ENCODE measurements at regions not wholly inside any gene's neighbourhood (a gene's known extent, or its start where the extent isn't known, plus 50 kb on each side); places are given as distances from the start of the nearest gene placed in this dataset.

DNA sequence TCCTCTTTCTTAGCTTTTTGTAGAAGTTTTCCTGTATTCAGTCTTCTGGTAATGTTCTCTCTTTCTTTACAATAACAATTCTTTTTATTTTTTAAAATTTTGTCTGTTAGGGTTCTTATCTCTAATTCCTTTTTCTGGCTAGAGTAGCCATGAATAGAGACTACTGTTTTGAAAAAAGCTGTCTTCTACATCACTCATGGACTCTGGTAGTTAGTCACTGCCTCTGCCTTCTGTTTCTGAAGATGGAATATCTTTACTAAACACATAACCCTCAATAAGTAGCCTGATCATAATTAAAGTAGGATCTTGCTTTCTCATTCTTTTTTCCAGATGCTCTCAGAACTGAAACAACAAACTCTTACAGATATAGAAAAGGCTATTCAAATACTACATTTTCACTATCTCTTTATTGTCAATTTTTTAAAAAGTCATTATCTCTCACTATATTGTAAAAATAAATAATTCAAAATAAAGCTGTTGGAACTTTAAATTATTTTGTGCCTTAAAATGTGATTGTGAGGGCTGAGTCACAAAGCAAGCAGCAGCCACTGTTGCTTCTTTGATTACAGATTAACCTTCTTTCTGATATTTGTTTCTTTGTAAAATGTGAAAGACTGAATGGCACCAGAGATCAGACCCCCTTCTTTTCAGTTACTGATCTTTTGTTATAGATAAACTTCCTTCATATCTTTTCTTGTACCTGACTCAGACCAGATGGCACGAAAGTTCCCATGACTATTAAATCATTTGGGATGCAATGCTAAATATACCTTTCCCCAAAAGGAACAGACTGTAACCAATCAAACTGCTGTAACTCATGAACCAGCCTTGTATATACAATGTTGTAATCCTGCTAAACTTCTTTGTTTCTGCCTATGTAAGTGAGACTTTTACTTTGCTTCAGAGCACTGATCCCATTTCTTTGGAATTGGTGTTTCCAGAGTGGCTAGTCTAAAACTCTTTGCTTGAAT is 1159.5 kb downstream of the IGSF11 start:
- no peak for DNase-seq

DNA sequence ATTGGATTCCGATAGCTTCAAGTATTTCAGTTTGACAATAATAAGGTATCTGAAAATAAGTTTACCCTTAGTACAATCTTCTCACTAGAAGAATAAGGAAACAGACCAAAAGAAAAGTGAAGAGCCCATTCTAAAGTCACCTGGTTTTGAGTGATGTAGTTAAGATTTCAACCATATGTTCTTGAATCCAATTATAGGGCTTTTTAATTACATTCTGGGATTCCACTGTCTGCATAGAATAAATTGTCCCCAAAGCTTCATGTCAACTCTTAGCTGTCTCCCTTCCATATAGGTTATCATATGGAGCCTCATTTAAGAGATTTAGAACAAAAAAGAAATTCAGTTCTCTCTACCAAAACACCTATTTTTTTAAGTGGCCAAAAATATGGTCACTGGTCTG is 1158.8 kb downstream of the IGSF11 start:
- no peak for DNase-seq

DNA sequence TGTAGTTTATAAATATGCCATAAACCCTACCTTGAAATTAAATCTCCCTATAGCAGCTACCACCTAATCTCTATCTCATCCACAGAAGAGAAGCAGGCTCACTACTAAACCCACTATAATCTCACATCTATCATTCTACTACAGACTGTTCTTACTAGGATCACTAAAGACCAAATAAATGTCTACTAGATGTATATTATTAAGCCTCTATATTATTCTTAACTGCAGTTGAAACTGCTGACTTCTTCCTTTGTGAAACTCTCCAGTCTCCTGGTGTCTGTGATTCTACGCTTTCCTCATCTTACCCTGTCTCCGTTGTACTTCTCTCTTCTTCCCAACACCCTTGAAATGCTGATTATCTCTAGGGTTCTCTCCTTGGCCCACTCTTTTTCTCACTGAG is 1154.0 kb downstream of the IGSF11 start:
- no peak for DNase-seq

DNA sequence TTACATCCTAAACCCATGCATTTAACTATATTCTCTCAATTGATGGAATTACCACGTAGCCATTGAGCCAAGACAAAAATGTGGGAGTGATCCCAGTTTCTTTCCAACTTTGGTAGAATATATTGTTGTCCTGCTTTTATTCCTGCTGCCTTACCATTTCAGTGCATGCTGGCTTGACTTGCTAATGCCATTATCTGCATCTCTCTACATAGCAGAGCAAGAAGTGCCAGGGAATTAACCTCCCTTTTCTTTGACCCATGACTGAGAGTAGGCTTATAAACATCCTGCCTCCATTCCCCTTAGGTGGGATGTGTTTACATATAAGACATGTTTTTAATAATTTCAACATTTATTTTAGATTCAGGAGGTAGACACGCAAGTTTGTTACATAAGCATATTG is 1153.4 kb downstream of the IGSF11 start:
- no peak for DNase-seq

DNA sequence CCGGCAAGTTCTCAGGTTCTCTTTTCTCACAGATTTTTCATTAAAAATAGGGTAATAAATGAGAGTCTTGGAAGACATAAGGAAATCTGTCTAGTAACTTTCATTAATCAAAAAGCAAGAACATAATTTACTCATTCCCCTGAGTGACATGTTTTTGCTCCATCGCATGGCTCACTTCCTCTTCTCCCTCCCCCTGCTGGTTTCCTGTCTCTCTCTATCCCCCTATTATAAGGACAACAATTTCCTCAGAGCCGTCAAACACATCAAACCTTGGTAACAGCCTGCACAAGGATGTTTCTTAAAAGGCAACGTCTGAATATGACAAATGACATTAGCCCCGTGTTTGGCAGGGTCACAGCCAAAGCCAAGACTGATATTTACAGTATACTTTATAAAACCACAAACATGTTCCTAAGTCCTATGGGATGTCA is 1149.6 kb downstream of the IGSF11 start:
- DNase-seq: no peak

DNA sequence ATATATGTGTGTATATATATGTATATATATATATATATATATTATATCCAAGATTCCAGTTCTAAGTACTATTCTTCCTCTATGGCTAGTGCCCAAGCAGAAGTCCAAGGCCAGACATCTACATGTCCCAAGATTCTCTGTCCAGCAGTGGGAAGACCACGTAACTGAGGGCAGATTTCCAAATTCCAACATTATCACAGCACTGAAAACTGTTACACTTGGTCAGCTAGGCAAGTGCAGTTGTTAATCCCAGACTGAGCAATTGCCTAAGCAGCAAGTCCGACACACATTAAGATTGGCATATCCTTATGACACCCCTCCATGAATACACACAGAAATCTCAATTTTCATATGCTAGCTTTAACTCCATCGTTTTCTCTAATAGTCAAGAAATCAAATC is 1148.5 kb downstream of the IGSF11 start:
- no peak for DNase-seq

DNA sequence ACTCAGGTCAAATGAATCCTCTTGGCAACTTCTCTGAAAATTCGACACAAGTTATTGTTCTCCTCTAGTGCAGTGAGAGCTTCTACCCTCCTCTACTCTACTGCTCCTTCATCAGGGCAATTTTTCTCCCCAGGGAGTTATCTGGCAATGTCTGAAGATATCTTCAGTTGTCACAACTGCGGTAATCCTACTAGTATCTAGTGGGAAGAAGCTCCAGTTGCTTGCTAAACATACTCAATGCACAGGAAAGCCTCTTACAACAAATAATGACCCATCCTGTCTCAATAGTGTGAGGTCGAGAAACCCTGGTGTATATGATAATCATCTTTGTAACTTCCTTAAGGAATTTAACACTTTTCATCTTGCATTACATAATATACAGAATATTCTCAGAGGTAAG is 1147.6 kb downstream of the IGSF11 start:
- DNase-seq: no peak

DNA sequence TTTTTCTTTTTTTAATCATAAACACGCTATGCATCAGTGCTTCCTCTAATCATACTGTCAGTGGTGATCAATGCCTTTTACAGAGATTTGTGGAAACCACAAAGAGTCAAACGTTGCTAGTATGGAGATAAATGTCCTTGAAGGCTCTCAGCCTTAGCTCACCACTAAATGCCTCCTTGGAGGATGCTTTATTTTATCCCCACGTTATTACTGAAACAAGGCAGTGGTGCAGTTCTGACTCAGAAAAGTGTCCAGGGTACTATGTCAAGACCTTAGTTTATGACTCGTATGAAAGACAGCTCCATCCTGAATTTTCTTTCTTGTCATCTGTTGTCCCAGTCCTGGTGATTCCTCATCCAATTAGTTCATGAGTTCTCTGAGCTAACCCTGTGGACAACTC is 1146.7 kb downstream of the IGSF11 start:
- DNase-seq: no peak

DNA sequence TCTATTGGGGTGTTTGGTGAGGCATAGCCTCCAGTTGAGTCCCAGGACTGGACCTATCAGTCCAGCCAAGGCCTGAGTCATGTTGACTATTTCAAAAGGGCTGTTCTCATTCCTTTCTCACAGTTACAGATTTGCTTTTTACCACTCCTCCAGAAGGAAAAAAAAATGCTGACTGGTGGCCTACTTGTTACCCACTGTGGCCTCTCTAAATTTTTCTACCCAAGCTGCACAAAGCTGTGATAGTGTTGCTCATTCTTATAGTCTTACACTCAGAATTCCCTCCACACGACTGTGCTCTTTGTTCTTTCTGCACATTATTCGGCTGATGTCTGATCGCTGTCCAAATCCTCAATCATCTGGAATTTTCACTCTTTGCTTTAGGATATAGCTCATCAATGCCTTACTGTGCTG is 1142.2 kb downstream of the IGSF11 start:
- no peak for DNase-seq

DNA sequence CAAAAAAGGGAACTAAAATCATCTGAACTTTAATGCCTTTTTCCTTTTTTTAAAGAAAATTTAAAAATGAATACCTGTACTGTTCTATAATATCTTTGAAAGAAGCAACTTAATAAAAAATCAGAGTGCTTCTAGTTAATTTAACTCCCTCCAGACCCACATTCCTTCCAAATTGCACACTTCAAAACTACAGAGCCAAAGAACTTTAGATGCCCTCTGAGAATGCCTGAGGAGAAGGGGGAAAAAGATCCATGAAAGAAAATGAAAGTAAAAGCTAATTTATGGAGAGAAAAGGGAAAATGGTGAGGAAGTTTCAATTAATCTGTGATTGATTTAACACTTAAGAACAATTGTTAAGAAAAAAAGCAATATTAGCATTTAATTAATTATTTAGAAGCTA is 1141.6 kb downstream of the IGSF11 start:
- no peak for DNase-seq

DNA sequence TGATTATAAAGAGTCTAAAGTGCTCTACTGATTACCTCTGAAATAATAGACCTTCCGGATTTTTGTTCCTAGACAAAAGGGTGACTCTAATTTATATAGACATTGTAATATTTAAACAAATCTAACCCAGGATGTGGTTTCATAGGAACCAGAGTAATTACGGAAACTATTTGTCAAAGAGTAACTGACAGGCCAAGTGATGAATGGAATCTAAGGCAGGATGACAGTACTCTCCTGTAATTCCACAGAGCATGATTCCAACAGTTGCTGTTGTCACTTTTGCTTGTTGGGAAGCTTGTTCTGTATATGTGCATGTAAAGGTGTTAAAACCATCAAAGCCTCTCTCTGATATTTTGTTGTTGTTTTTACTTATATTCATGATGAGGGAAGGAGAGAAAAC is 1141.0 kb downstream of the IGSF11 start:
- DNase-seq: peak; percentile 77

DNA sequence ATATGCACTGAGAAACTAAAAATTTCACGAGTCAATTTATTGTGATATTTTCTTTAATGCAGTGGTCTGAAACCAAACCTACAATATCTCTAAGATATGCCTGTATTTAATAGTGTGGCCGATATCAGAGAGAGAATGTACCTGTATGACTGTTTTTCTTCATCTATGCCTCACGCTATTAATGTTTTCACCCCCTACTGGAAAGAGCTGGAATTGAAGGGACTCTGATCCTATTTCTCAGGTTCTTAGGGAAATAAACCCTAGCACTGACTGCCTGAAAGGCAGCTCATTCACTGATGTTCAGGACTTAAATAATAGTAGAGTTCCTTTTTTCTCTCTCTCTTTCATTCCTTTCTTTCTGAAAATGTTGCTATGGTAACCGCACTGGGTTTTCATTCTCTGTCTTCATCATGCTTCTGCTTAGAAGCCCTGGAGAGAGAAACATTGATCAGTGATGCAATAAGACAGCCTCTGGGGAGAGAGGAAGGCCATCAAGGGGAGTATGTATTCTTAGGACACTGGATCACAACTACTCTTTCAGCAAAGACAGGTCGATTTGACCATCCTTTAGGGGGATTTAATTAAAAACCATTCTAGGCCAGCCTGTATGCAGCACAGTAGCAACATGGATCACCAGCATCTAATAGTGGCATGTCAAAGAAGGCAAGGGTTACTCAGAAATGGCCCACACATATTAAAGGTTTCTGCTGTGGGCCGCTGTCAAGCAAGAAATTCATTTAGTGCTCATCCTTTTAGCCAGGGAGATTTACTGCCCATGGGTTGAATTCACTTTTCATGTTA is 1135.7 kb downstream of the IGSF11 start:
- DNase-seq: no peak

DNA sequence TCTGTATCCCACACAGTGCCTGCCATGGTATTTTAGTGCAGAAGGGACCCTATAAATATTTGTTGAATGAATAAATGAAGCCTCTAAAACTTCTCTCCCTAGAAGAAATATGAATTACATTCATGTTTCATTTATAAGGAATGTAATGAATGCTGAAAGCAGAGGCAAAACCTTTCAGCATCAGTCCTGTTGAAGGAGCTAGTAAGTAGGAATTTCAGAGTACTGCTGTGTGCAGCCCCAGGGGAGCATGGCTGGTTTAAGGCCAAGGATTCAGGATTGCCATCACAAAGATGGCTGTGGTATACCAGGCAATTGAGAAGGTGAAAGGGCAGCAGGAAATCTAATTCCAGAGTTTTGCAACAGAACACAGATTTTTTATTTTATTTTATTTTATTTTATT is 1131.4 kb downstream of the IGSF11 start:
- DNase-seq: no peak

DNA sequence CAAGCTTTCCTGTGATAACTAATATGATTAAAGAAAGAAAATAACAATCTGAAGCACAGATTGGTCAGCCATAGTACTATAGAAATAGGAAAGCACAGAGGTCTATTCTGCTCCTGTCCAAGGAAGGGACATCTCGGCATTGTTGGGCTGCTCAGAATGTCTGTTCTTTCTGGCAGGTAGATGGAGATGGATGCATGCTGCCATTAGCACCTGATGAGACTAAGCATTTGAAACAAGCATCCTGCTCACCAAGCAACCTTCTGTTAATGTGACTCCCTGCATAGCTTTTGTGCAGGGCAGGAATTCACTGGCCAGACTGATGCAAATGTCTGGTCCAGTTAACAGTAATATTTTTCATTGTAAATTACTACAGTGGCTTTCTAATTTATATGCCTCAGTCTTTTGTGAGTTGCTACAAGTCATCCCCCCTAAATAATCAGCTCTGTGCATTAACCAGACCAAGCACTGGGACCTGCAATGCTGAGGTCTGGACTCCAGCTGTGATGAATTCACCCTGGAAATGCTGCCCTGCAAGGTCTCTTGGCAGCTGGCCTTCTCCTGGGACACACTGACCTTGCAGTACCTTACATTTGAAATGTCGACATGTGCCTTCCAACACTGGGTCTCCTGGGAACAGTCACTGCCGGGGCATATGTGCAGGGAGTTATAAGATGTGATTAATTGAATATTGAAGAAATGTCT is 1123.7 kb downstream of the IGSF11 start:
- peak; percentile 29 for DNase-seq

DNA sequence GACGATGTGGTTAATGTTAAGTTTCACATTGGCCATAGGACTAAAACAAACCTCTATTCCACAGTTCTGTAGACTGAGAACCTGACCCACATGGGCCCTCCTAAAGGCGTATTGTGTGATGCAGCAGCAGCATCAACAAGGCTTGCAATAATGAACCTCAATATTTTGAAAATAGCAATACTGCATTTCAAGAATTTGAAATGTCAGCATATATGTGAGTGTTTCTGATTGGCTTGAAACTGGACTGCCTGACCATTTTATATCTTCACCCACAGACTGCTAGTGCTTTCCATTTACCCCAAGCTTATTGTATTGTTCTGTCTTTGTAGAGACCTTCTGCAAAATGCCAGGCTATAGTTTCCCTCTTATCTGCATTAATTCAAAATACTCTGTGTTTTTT is 1122.3 kb downstream of the IGSF11 start:
- DNase-seq: no peak

DNA sequence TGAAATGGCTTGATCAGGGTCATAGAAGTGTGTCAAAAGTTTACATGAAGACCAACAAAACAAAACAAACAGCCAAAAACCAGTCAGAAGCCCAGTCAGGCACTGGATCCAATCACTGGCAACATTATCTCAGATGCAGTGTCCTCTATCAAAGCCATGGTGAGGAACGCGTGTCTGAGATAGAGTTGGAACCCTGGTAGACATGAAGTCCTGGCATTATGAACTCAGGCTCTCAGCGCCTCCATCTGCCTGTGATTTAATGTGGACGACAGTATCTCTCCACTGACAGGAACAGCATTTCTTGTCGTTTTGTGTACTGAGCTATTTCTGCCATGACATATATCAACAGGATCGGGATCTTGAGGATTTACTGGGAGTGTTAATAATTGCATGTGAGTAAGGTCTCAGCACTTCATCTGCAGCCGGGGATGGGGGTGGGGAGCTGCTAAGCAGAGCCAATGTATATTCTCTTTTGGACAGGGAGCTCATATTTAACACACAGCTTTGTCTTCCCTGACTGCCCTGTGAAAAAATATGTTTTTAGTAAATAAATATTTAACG is 1120.0 kb downstream of the IGSF11 start:
- DNase-seq: peak; percentile 76

DNA sequence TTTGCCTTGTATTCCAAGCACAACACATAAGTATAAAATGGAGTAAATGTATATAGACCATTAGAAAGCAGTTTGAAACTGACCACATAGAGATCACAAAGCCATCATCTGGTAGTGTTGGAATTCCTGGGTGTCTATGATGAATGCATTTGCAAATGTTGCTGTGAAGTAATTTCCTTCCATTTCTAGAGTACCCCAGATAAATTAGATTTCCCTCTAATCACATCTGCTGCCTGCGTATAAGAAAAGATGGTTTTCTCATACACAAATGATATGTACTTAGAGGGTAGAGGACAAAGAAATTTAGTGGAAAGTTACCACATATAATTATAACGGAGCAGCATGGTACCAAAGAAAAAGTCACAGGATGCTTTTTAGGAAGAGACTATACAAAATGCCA is 1117.8 kb downstream of the IGSF11 start:
- DNase-seq: no peak

DNA sequence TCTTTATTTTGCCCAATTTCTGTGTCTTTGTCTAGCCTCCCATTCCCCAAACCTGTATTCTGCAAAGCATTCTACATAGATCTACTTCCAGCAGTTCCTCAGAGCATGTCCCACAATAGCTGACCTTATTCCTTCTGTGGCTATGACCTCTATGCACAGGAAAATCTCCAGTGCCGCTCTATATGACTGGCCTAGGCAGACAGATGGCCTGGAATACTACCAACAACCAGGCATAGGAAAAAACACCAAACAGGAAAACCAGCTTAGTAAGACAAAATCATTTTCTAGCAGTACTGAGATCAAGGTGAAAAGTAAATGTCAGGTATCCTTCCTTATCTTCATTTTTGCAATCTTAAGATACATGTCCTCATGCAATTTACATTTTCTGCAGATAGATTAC is 1115.0 kb downstream of the IGSF11 start:
- DNase-seq: no peak

DNA sequence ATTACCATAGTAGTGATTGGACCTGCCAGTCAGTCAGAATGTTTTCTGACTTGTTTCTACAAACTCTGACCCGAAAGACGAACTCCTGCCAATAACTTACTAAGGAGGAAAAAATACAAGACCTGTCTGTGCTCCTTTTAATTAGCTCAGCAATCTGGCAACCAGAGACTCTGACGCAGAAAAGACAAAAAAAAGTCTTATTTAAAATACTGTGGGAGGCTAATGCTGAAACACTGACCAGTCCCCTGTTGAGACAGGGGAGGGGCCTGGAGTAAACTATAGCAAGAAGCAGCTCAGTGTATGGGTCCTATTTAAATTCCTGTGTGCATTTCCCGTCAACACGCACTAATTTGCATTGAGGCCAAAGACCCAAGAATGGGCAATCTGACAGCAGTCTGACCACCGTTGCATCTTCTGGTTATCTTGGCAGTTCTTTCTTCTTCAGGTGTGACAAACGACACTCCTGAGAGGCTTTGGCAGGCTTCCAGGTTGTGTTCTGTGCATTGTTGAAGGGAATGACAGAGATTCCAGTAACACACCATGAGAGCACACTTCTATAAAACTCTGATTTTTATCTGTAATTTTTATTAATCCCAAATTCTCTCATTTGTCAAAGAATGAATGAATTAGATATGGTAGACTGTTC is 1114.3 kb downstream of the IGSF11 start:
- no peak for DNase-seq

DNA sequence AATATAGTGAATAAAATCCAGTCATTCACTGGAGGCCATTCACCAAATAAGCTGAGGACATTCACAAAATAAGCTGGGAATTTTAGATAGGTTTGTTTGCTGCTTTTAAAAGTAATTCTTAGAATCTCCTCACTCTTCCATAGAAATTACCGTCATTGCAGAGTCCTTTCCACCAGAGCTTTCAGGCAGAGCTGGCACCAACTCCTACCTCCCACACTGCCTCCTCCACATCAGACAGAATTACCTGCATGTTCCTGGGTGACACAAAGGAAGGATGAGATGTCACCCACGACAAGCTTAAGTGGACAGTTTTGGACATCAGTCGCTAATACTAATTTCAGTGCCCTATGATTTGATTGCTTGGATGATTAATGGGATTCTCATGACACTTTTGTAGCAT is 1113.2 kb downstream of the IGSF11 start:
- DNase-seq: no peak

DNA sequence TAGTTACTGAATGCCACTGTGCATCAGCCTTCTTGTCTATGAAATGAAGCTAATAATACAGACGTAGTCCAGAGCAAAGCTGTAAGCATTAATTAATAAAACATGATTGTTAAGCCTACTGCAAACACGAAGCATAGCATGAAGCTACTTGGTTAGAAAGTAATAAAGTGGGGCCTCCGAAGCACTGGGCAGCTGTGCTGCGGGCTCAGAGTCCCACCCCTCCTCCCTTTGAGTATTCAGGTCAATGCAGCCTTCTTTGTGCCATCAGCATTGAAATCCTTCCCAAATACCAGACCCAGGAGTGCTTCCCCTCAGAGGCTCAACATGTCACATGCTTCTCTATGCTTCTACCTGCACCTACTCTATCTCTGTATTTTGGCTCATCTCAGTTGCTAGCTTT is 1112.6 kb downstream of the IGSF11 start:
- DNase-seq: no peak

DNA sequence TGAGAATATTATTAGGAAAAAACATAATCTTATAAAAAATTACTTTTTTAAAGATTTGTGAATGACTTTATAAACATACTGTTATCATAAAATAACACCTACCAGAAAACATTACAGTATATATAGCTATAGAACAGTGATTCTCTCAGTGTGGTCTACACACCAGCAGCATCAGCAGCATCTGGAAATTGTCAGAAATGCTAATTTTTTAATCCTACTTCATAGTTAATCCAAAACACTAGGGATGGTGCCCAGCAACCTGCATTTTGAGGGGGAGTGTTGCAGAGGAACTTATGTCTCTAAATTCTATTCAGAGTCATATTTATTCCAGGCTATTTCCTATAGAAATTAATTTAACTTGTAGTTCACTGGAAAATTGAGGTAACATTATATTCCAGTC is 1107.8 kb downstream of the IGSF11 start:
- DNase-seq: no peak

DNA sequence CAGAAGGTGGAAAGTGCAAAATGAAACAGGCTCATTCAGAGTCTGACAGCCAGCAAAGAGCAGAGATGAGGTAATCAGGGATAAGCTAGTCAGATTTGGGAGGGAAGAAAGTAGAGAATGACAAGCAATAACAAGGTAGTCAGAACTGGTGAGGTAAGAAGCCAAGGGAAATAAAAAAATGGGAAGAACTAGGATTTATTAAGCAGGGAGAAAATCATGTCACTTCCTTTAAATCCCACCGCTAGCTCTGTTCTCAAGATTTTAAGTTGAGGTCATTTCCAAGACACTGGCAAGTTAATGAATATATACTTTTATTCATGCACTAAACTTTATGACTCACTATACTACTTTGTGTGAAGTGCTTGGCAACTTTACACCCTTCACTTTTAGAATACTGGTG is 1106.8 kb downstream of the IGSF11 start:
- no peak for DNase-seq

Data from SHP77 treated with DMSO at 0.1 percent for 48 hours (cell line).